Retinal pigment epithelial cell (primary cell): ENCODE measurements at regions not wholly inside any gene's neighbourhood (a gene's known extent, or its start where the extent isn't known, plus 50 kb on each side); places are given as distances from the start of the nearest gene placed in this dataset.

Source experiments
- DNase-seq: peaks from one replicate; pipeline ENCODE4 v3.0.0-alpha.2; 2010; ENCODE audit warnings: low read depth
- H3K4me3 ChIP-seq: 2 replicates; pipeline ENCODE4 v1.5.1; 2011; ENCODE audit warnings: mild to moderate bottlenecking, low read length, control low read depth, moderate library complexity
- CTCF ChIP-seq: conservative IDR thresholded peaks from 2 replicates; pipeline ENCODE4 v1.5.1; 2011; ENCODE audit warnings: low read depth, low read length, control low read depth, inconsistent platforms

GRCh38 chr12:84357314-84357713 is 555.3 kb downstream of the SLC6A15 start:
- H3K4me3 ChIP-seq: no peak overlapping the region
- no peak for DNase-seq
- no peak for TF ChIP-seq CTCF

- no peak for TF ChIP-seq CTCF
- H3K4me3 ChIP-seq: no peak overlapping the region
- DNase-seq: no peak
Measured at GRCh38 chr12:84356224-84356623, 556.4 kb downstream of the SLC6A15 start.

- TF ChIP-seq CTCF: no peak
- no peak overlapping the region for H3K4me3 ChIP-seq
- no peak for DNase-seq
Measured at GRCh38 chr12:84355561-84355960, 557.0 kb downstream of the SLC6A15 start.

- no peak for DNase-seq
- TF ChIP-seq CTCF: no peak
- no peak overlapping the region for H3K4me3 ChIP-seq
Measured at GRCh38 chr12:84348582-84348981, 564.0 kb downstream of the SLC6A15 start.

- DNase-seq: no peak
- H3K4me3 ChIP-seq: no peak overlapping the region
- no peak for TF ChIP-seq CTCF
Measured at GRCh38 chr12:84341467-84342193, 571.0 kb downstream of the SLC6A15 start.

- TF ChIP-seq CTCF: no peak
- no peak overlapping the region for H3K4me3 ChIP-seq
- no peak for DNase-seq
Measured at GRCh38 chr12:84336231-84336630, 576.4 kb downstream of the SLC6A15 start.

GRCh38 chr12:84329938-84330337 is 582.7 kb downstream of the SLC6A15 start:
- DNase-seq: no peak
- H3K4me3 ChIP-seq: no peak overlapping the region
- TF ChIP-seq CTCF: no peak
